ENCODE measurements at regions not wholly inside any gene's neighbourhood (a gene's known extent, or its start where the extent isn't known, plus 50 kb on each side); places are given as distances from the start of the nearest gene placed in this dataset.
"Not testable (repeated sequence)": the region's sequence is repeated elsewhere in the genome, so short reads cannot be mapped to it uniquely, and the experiment has no call there.

GRCh38 chr4:96317891-96318290 is 478.0 kb downstream of the PDHA2 start:
- DNase-seq (ENCODE audit: low spot score), result no peak

GRCh38 chr4:96326846-96327245 is 487.0 kb downstream of the PDHA2 start:
- DNase-seq (ENCODE audit: low spot score), result no peak

GRCh38 chr4:96342196-96342595 is 502.3 kb downstream of the PDHA2 start:
- no peak for DNase-seq (ENCODE audit: low spot score)

- DNase-seq (ENCODE audit: low spot score), result no peak
Observed at GRCh38 chr4:96342790-96343455, 503.0 kb downstream of the PDHA2 start.

- no peak for DNase-seq (ENCODE audit: low spot score)
Observed at GRCh38 chr4:96343836-96344235, 503.9 kb downstream of the PDHA2 start.

GRCh38 chr4:96347582-96347981 is 507.7 kb downstream of the PDHA2 start:
- DNase-seq (ENCODE audit: low spot score), result no peak

- peak; percentile 1 for DNase-seq (ENCODE audit: low spot score)
Observed at GRCh38 chr4:96352051-96352517, 512.2 kb downstream of the PDHA2 start.

GRCh38 chr4:96354036-96354712 is 514.3 kb downstream of the PDHA2 start:
- DNase-seq (ENCODE audit: low spot score), result peak; percentile 1

- DNase-seq (ENCODE audit: low spot score), result no peak
Observed at GRCh38 chr4:96355414-96355813, 515.5 kb downstream of the PDHA2 start.

GRCh38 chr4:96356591-96357370 is 516.9 kb downstream of the PDHA2 start:
- DNase-seq (ENCODE audit: low spot score), result no peak

- DNase-seq (ENCODE audit: low spot score), result no peak
Observed at GRCh38 chr4:96366632-96367031, 526.7 kb downstream of the PDHA2 start.

GRCh38 chr4:96375367-96375766 is 535.5 kb downstream of the PDHA2 start:
- no peak for DNase-seq (ENCODE audit: low spot score)

- DNase-seq (ENCODE audit: low spot score), result no peak
Observed at GRCh38 chr4:96379524-96379923, 539.6 kb downstream of the PDHA2 start.

- no peak for DNase-seq (ENCODE audit: low spot score)
Observed at GRCh38 chr4:96380106-96380505, 540.2 kb downstream of the PDHA2 start.

- DNase-seq (ENCODE audit: low spot score), result no peak
Observed at GRCh38 chr4:96383349-96383748, 543.5 kb downstream of the PDHA2 start.

- DNase-seq (ENCODE audit: low spot score), result no peak
Observed at GRCh38 chr4:96389770-96390169, 549.9 kb downstream of the PDHA2 start.

GRCh38 chr4:96390404-96390803 is 550.5 kb downstream of the PDHA2 start:
- no peak for DNase-seq (ENCODE audit: low spot score)

- DNase-seq (ENCODE audit: low spot score), result no peak
Observed at GRCh38 chr4:96395747-96396146, 555.9 kb downstream of the PDHA2 start.

- no peak for DNase-seq (ENCODE audit: low spot score)
Observed at GRCh38 chr4:96406742-96407141, 566.8 kb downstream of the PDHA2 start.

GRCh38 chr4:96407225-96407624 is 567.3 kb downstream of the PDHA2 start:
- DNase-seq (ENCODE audit: low spot score), result no peak

- no peak for DNase-seq (ENCODE audit: low spot score)
Observed at GRCh38 chr4:96407738-96408463, 568.0 kb downstream of the PDHA2 start.

GRCh38 chr4:96414853-96415252 is 575.0 kb downstream of the PDHA2 start:
- not testable (repeated sequence) for DNase-seq (ENCODE audit: low spot score)
